GM23338 (cell line): ENCODE measurements at regions not wholly inside any gene's neighbourhood (a gene's known extent, or its start where the extent isn't known, plus 50 kb on each side); places are given as distances from the start of the nearest gene placed in this dataset.

ENCODE experiments used
- ATAC-seq: fragments of 200-7000 bp; cut with Tn5 transposase; 3 replicates; pipeline ENCODE4 v1.9.1; 2020
- DNase-seq: peaks from one replicate; pipeline ENCODE4 v3.0.0-alpha.2; 2015; ENCODE audit warnings: low spot score
- H2AFZ ChIP-seq: fragments of 200-600 bp; sonication (generic); 2 replicates; pipeline ENCODE4 v1.8.0; 2016; ENCODE audit warnings: antibody characterized with exemption, mild to moderate bottlenecking, moderate library complexity
- H3F3A ChIP-seq: fragments of 200-600 bp; sonication (generic); replicated peaks from 2 replicates; pipeline ENCODE4 v1.8.0; 2017; ENCODE audit warnings: antibody characterized with exemption, mixed run types, low read depth
- H3K27ac ChIP-seq: fragments of 200-600 bp; sonication (generic); 2 replicates; pipeline ENCODE4 v1.6.1; 2016; ENCODE audit warnings: low read depth
- H3K27me3 ChIP-seq: fragments of 200-600 bp; sonication (generic); 2 replicates; pipeline ENCODE4 v1.8.0; 2016; ENCODE audit warnings: mild to moderate bottlenecking, mixed run types, moderate library complexity; ENCODE audit not compliant: insufficient read depth
- H3K36me3 ChIP-seq: fragments of 200-600 bp; sonication (generic); 2 replicates; pipeline ENCODE4 v1.8.0; 2016; ENCODE audit warnings: mild to moderate bottlenecking; ENCODE audit not compliant: insufficient read depth
- H3K4me1 ChIP-seq: fragments of 200-600 bp; sonication (generic); 2 replicates; pipeline ENCODE4 v1.8.0; 2016; ENCODE audit warnings: mild to moderate bottlenecking, moderate library complexity; ENCODE audit not compliant: insufficient read depth
- H3K4me2 ChIP-seq: fragments of 200-600 bp; sonication (generic); 2 replicates; pipeline ENCODE4 v1.7.1; 2017; ENCODE audit warnings: mixed run types
- H3K4me3 ChIP-seq: fragments of 200-600 bp; sonication (generic); 2 replicates; pipeline ENCODE4 v1.6.1; 2016; ENCODE audit warnings: mixed run types
- H3K79me2 ChIP-seq: fragments of 200-600 bp; sonication (generic); replicated peaks from 2 replicates; pipeline ENCODE4 v1.8.0; 2017; ENCODE audit warnings: mild to moderate bottlenecking; ENCODE audit not compliant: insufficient read depth
- H3K9me2 ChIP-seq: fragments of 200-600 bp; sonication (generic); 2 replicates; pipeline ENCODE4 v1.8.0; 2017; ENCODE audit not compliant: insufficient read depth
- H4K20me1 ChIP-seq: fragments of 200-600 bp; sonication (generic); replicated peaks from 2 replicates; pipeline ENCODE4 v1.8.0; 2017; ENCODE audit warnings: mild to moderate bottlenecking; ENCODE audit not compliant: insufficient read depth
- H3K27ac Mint-ChIP-seq: 2 replicates; pipeline ENCODE4 v1.8.0; 2020; ENCODE audit warnings: inconsistent platforms, mild to moderate bottlenecking, moderate library complexity, mixed read lengths
- H3K27me3 Mint-ChIP-seq: 3 replicates; pipeline ENCODE4 v1.8.0; 2022; ENCODE audit warnings: low read depth, mild to moderate bottlenecking, moderate library complexity, mixed read lengths, inconsistent platforms; ENCODE audit not compliant: insufficient read depth, poor library complexity
- H3K36me3 Mint-ChIP-seq: 3 replicates; pipeline ENCODE4 v1.8.0; 2021; ENCODE audit warnings: low read depth, mild to moderate bottlenecking, inconsistent platforms, moderate library complexity, mixed read lengths
- H3K4me1 Mint-ChIP-seq: 3 replicates; pipeline ENCODE4 v1.8.0; 2020; ENCODE audit warnings: mild to moderate bottlenecking, inconsistent platforms, mixed read lengths
- H3K4me3 Mint-ChIP-seq: 3 replicates; pipeline ENCODE4 v1.8.0; 2021; ENCODE audit warnings: moderate library complexity, mild to moderate bottlenecking, inconsistent platforms, mixed read lengths
- H3K9me3 Mint-ChIP-seq: 3 replicates; pipeline ENCODE4 v1.8.0; 2020; ENCODE audit warnings: moderate library complexity, mild to moderate bottlenecking, inconsistent platforms, mixed read lengths
- CTCF ChIP-seq, 2 experiments: fragments of 200-600 bp in 1 of 2; sonication (generic) in 1 of 2; conservative IDR thresholded peaks; 2 replicates each; pipeline versions ENCODE4 v1.5.1 to v1.6.1; 2016 to 2017; ENCODE audit warnings: antibody characterized with exemption in 2 of 2, low read depth in 2 of 2, mild to moderate bottlenecking in 2 of 2, moderate library complexity in 1 of 2
- EZH2 ChIP-seq: fragments of 200-600 bp; sonication (generic); IDR thresholded peaks from one replicate; pipeline ENCODE4 v1.8.0; 2017; ENCODE audit warnings: antibody characterized with exemption, mild to moderate bottlenecking, low read depth; ENCODE audit not compliant: unreplicated experiment
- EZH2phosphoT487 ChIP-seq: fragments of 200-600 bp; sonication (generic); IDR thresholded peaks from one replicate; pipeline ENCODE4 v1.8.1; 2018; ENCODE audit warnings: antibody characterized with exemption; ENCODE audit not compliant: unreplicated experiment
- JUNB ChIP-seq: IDR thresholded peaks from one replicate; pipeline ENCODE4 v1.6.1; 2016; ENCODE audit warnings: antibody characterized with exemption; ENCODE audit not compliant: unreplicated experiment
- POLR2AphosphoS5 ChIP-seq: IDR thresholded peaks from 2 replicates; pipeline ENCODE4 v1.6.1; 2016; ENCODE audit warnings: antibody characterized with exemption, low read depth
- REST ChIP-seq: IDR thresholded peaks from one replicate; pipeline ENCODE4 v1.6.1; 2018; ENCODE audit warnings: antibody characterized with exemption; ENCODE audit not compliant: unreplicated experiment
- STAT1 ChIP-seq: IDR thresholded peaks from one replicate; pipeline ENCODE4 v1.6.1; 2016; ENCODE audit warnings: antibody characterized with exemption; ENCODE audit not compliant: unreplicated experiment
- ZNF114 ChIP-seq: fragments of 250-450 bp; sonication (Bioruptor Pico); IDR thresholded peaks from 2 replicates; pipeline ENCODE4 v1.5.0; 2020; ENCODE audit warnings: mild to moderate bottlenecking, moderate library complexity
- ZNF331 ChIP-seq: fragments of 250-450 bp; sonication (Bioruptor Pico); IDR thresholded peaks from 2 replicates; pipeline ENCODE4 v1.5.0; 2020; ENCODE audit warnings: low read depth, mild to moderate bottlenecking, moderate library complexity
- TF ChIP-seq, protein P1 (sequence below): fragments of 250-450 bp; sonication (Bioruptor Pico); IDR thresholded peaks from 2 replicates; pipeline ENCODE4 v1.5.0; 2020; ENCODE audit warnings: mild to moderate bottlenecking, moderate library complexity
- TF ChIP-seq, protein P2 (sequence below): IDR thresholded peaks from 2 replicates; pipeline ENCODE4 v1.6.1; 2016; ENCODE audit warnings: antibody characterized with exemption

DNA sequence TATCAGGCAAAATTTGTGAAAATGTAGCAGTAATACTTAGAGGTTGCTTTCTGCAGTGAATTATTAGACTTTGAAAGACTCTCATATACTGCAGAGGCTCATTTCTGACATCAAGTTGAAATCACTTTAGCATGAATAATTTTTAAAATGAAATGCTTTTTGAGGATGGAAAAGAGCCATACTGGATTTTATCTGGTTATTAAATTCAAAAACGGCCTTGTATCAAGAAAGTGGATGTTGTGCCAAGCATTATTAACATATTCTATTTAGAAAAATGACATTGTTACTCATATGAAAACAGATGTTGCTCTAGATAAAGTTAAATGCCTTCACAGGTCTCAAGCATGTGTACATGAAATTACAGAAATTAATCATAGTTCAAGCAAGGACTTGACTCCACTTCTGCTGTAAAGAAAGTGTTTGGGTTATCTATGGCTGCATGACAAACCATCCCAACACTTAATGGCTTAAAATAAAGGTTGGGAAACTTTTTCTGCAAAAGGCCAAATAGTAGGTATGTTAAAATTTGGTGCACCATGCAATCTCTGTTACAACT, 64.5 kb upstream of the ZNF280D start (continued):
- TF ChIP-seq, protein P1, sequence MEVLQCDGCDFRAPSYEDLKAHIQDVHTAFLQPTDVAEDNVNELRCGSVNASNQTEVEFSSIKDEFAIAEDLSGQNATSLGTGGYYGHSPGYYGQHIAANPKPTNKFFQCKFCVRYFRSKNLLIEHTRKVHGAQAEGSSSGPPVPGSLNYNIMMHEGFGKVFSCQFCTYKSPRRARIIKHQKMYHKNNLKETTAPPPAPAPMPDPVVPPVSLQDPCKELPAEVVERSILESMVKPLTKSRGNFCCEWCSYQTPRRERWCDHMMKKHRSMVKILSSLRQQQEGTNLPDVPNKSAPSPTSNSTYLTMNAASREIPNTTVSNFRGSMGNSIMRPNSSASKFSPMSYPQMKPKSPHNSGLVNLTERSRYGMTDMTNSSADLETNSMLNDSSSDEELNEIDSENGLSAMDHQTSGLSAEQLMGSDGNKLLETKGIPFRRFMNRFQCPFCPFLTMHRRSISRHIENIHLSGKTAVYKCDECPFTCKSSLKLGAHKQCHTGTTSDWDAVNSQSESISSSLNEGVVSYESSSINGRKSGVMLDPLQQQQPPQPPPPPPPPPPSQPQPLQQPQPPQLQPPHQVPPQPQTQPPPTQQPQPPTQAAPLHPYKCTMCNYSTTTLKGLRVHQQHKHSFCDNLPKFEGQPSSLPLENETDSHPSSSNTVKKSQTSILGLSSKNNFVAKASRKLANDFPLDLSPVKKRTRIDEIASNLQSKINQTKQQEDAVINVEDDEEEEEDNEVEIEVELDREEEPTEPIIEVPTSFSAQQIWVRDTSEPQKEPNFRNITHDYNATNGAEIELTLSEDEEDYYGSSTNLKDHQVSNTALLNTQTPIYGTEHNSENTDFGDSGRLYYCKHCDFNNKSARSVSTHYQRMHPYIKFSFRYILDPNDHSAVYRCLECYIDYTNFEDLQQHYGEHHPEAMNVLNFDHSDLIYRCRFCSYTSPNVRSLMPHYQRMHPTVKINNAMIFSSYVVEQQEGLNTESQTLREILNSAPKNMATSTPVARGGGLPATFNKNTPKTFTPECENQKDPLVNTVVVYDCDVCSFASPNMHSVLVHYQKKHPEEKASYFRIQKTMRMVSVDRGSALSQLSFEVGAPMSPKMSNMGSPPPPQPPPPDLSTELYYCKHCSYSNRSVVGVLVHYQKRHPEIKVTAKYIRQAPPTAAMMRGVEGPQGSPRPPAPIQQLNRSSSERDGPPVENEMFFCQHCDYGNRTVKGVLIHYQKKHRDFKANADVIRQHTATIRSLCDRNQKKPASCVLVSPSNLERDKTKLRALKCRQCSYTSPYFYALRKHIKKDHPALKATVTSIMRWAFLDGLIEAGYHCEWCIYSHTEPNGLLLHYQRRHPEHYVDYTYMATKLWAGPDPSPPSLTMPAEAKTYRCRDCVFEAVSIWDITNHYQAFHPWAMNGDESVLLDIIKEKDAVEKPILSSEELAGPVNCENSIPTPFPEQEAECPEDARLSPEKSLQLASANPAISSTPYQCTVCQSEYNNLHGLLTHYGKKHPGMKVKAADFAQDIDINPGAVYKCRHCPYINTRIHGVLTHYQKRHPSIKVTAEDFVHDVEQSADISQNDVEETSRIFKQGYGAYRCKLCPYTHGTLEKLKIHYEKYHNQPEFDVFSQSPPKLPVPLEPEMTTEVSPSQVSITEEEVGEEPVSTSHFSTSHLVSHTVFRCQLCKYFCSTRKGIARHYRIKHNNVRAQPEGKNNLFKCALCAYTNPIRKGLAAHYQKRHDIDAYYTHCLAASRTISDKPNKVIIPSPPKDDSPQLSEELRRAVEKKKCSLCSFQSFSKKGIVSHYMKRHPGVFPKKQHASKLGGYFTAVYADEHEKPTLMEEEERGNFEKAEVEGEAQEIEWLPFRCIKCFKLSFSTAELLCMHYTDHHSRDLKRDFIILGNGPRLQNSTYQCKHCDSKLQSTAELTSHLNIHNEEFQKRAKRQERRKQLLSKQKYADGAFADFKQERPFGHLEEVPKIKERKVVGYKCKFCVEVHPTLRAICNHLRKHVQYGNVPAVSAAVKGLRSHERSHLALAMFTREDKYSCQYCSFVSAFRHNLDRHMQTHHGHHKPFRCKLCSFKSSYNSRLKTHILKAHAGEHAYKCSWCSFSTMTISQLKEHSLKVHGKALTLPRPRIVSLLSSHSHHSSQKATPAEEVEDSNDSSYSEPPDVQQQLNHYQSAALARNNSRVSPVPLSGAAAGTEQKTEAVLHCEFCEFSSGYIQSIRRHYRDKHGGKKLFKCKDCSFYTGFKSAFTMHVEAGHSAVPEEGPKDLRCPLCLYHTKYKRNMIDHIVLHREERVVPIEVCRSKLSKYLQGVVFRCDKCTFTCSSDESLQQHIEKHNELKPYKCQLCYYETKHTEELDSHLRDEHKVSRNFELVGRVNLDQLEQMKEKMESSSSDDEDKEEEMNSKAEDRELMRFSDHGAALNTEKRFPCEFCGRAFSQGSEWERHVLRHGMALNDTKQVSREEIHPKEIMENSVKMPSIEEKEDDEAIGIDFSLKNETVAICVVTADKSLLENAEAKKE (CRISPR knock-in tag) = no peak
- TF ChIP-seq, protein P2, sequence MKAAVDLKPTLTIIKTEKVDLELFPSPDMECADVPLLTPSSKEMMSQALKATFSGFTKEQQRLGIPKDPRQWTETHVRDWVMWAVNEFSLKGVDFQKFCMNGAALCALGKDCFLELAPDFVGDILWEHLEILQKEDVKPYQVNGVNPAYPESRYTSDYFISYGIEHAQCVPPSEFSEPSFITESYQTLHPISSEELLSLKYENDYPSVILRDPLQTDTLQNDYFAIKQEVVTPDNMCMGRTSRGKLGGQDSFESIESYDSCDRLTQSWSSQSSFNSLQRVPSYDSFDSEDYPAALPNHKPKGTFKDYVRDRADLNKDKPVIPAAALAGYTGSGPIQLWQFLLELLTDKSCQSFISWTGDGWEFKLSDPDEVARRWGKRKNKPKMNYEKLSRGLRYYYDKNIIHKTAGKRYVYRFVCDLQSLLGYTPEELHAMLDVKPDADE = no peak
- TF ChIP-seq STAT1 = no peak

GRCh38 chr15:56795502-56795901, 62.2 kb upstream of the ZNF280D start:
- no peak overlapping the region for H3K27ac ChIP-seq
- H4K20me1 ChIP-seq = no peaks in the 10 kb centered on the region
- no peaks in the 10 kb centered on the region for H3K4me1 Mint-ChIP-seq
- no peak overlapping the region for H3K4me3 Mint-ChIP-seq
- H3K4me3 ChIP-seq = no peak overlapping the region
- no peaks in the 10 kb centered on the region for H3F3A ChIP-seq
- ATAC-seq (no peak), DNase-seq (no peak)
- H3K27ac Mint-ChIP-seq = no peak overlapping the region
- H3K79me2 ChIP-seq = no peaks in the 10 kb centered on the region
- H3K4me1 ChIP-seq = no peaks in the 10 kb centered on the region
- no peaks in the 10 kb centered on the region; the same call in 2 of the 3 replicates for H3K36me3 Mint-ChIP-seq
- H3K9me2 ChIP-seq = no peaks in the 10 kb centered on the region
- H3K36me3 ChIP-seq = no peaks in the 10 kb centered on the region
- H3K27me3 Mint-ChIP-seq = no peaks in the 10 kb centered on the region
- no peak overlapping the region for H2AFZ ChIP-seq
- peaks cover 16% of the 10 kb centered on the region; the same call in 2 of the 3 replicates for H3K9me3 Mint-ChIP-seq
- no peak overlapping the region for H3K4me2 ChIP-seq
- no peaks in the 10 kb centered on the region for H3K27me3 ChIP-seq
- TF ChIP-seq ZNF114 (CRISPR knock-in tag) (no peak), JUNB (no peak), EZH2 (no peak), REST (no peak), EZH2phosphoT487 (no peak), POLR2AphosphoS5 (no peak), ZNF331 (CRISPR knock-in tag) (no peak), CTCF (conservative IDR thresholded peaks at IDR 0.05; ENCODE audit: low read depth in 2 of 2) (no peak)
- TF ChIP-seq, protein P2 = no peak
